Bronchial epithelial cell (primary cell): ENCODE measurements at regions not wholly inside any gene's neighbourhood (a gene's known extent, or its start where the extent isn't known, plus 50 kb on each side); places are given as distances from the start of the nearest gene placed in this dataset.

Experiments
- DNase-seq: peaks from one replicate; pipeline ENCODE4 v3.0.0-alpha.2; 2010; ENCODE audit warnings: low read depth
- FAIRE-seq: peaks from 2 replicates; lab custom pipeline; 2011; peaks lifted over from hg19 to GRCh38; lab: Jason Lieb, UNC
- H3K27me3 ChIP-seq: 2 replicates; pipeline ENCODE4 v1.5.1; 2011; ENCODE audit warnings: low read length; ENCODE audit not compliant: control insufficient read depth, insufficient read depth
- H3K36me3 ChIP-seq: 2 replicates; pipeline ENCODE4 v1.5.1; 2011; ENCODE audit warnings: low read length; ENCODE audit not compliant: control insufficient read depth, insufficient read depth
- H3K4me3 ChIP-seq: 2 replicates; pipeline ENCODE4 v1.5.1; 2011; ENCODE audit warnings: mild to moderate bottlenecking, low read depth, low read length, control low read depth
- CTCF ChIP-seq: IDR thresholded peaks from 2 replicates; pipeline ENCODE4 v1.5.1; 2011; ENCODE audit warnings: mild to moderate bottlenecking, moderate library complexity, low read length, control low read depth, inconsistent platforms; ENCODE audit not compliant: insufficient read depth, severe bottlenecking

- no peak for TF ChIP-seq CTCF
- Histone ChIP-seq H3K36me3 (no peaks in the 10 kb centered on the region), H3K27me3 (no peaks in the 10 kb centered on the region), H3K4me3 (no peak overlapping the region)
- FAIRE-seq = peak; percentile 58
- no peak for DNase-seq
Observed at GRCh38 chr18:77548790-77549420, 299.3 kb downstream of the GALR1 start.

GRCh38 chr18:77550625-77551024 is 301.0 kb downstream of the GALR1 start:
- FAIRE-seq (no peak), DNase-seq (no peak)
- no peak for TF ChIP-seq CTCF
- Histone ChIP-seq H3K36me3 (no peaks in the 10 kb centered on the region), H3K27me3 (no peaks in the 10 kb centered on the region), H3K4me3 (no peak overlapping the region)

GRCh38 chr18:77551055-77551454 is 301.4 kb downstream of the GALR1 start:
- Histone ChIP-seq H3K4me3 (no peak overlapping the region), H3K36me3 (no peaks in the 10 kb centered on the region), H3K27me3 (no peaks in the 10 kb centered on the region)
- no peak for DNase-seq
- FAIRE-seq = no peak
- TF ChIP-seq CTCF = no peak

- DNase-seq = no peak
- FAIRE-seq = no peak
Observed at GRCh38 chr18:77552945-77553344, 303.3 kb downstream of the GALR1 start.

GRCh38 chr18:77554061-77554460 is 304.4 kb downstream of the GALR1 start:
- no peaks in the 10 kb centered on the region for H3K27me3 ChIP-seq
- no peaks in the 10 kb centered on the region for H3K36me3 ChIP-seq
- FAIRE-seq (no peak), DNase-seq (no peak)
- H3K4me3 ChIP-seq = no peak overlapping the region
- no peak for TF ChIP-seq CTCF

More at GRCh38 chr18:77552945-77553344, 303.3 kb downstream of the GALR1 start:
- no peaks in the 10 kb centered on the region for H3K36me3 ChIP-seq
- no peaks in the 10 kb centered on the region for H3K27me3 ChIP-seq
- no peak overlapping the region for H3K4me3 ChIP-seq
- no peak for TF ChIP-seq CTCF

- no peak for FAIRE-seq
- H3K27me3 ChIP-seq = no peaks in the 10 kb centered on the region
- no peaks in the 10 kb centered on the region for H3K36me3 ChIP-seq
- DNase-seq = no peak
- no peak overlapping the region for H3K4me3 ChIP-seq
- TF ChIP-seq CTCF = no peak
Observed at GRCh38 chr18:77557046-77557587, 307.5 kb downstream of the GALR1 start.
